ENCODE measurements at regions not wholly inside any gene's neighbourhood (a gene's known extent, or its start where the extent isn't known, plus 50 kb on each side); places are given as distances from the start of the nearest gene placed in this dataset.
A peak's percentile ranks its signal among the peaks of the same experiment; 100 is the strongest.

- intact Hi-C loops (cut with DNase I), result no loop called here
- FAIRE-seq (no peak), DNase-seq (no peak)
- H3K9me3 ChIP-seq (ENCODE audit: control insufficient read depth in 2 of 3, insufficient read depth in 1 of 3, low read length in 3 of 3), result no peaks in the 10 kb centered on the region
- H3K27me3 ChIP-seq (ENCODE audit: control insufficient read depth, insufficient read depth, low read length), result peaks cover 4% of the 10 kb centered on the region
- H3K36me3 ChIP-seq (ENCODE audit: control insufficient read depth in 2 of 3, insufficient read depth in 3 of 3, low read length in 3 of 3), result no peaks in the 10 kb centered on the region
- no peak overlapping the region for H3K9ac ChIP-seq (ENCODE audit: low read length in 3 of 3)
- H3K4me1 ChIP-seq (ENCODE audit: control insufficient read depth in 2 of 3, insufficient read depth in 2 of 3, low read depth in 1 of 3, low read length in 3 of 3), result peaks cover 0 to 10% (median 8%) of the 10 kb centered on the region in 3 donors
- TF ChIP-seq CTCF (IDR thresholded peaks at IDR 0.05; ENCODE audit: borderline replicate concordance, extremely low read depth, insufficient read depth), result no peak
- no peak overlapping the region for H3K27ac ChIP-seq (ENCODE audit: low read depth in 2 of 2, low read length in 2 of 2)
- no peak overlapping the region for H3K4me3 ChIP-seq (ENCODE audit: low read length in 3 of 3)
Measured at GRCh38 chr15:70557521-70558258, 205.7 kb downstream of the UACA start.

GRCh38 chr15:70556779-70557178 is 206.6 kb downstream of the UACA start:
- no peak overlapping the region for H3K9ac ChIP-seq (ENCODE audit: low read length in 3 of 3)
- no peaks in the 10 kb centered on the region for H3K36me3 ChIP-seq (ENCODE audit: control insufficient read depth in 2 of 3, insufficient read depth in 3 of 3, low read length in 3 of 3)
- H3K9me3 ChIP-seq (ENCODE audit: control insufficient read depth in 2 of 3, insufficient read depth in 1 of 3, low read length in 3 of 3), result no peaks in the 10 kb centered on the region
- TF ChIP-seq CTCF (IDR thresholded peaks at IDR 0.05; ENCODE audit: borderline replicate concordance, extremely low read depth, insufficient read depth), result no peak
- DNase-seq (no peak), FAIRE-seq (no peak)
- intact Hi-C loops (cut with DNase I), result no loop called here
- H3K27ac ChIP-seq (ENCODE audit: low read depth in 2 of 2, low read length in 2 of 2), result no peak overlapping the region
- H3K27me3 ChIP-seq (ENCODE audit: control insufficient read depth, insufficient read depth, low read length), result peaks cover 4% of the 10 kb centered on the region
- peaks cover 0 to 10% (median 8%) of the 10 kb centered on the region in 3 donors for H3K4me1 ChIP-seq (ENCODE audit: control insufficient read depth in 2 of 3, insufficient read depth in 2 of 3, low read depth in 1 of 3, low read length in 3 of 3)
- H3K4me3 ChIP-seq (ENCODE audit: low read length in 3 of 3), result no peak overlapping the region

- Histone ChIP-seq H3K9me3 (ENCODE audit: control insufficient read depth in 2 of 3, insufficient read depth in 1 of 3, low read length in 3 of 3) (no peaks in the 10 kb centered on the region), H3K27ac (ENCODE audit: low read depth in 2 of 2, low read length in 2 of 2) (no peak overlapping the region), H3K4me1 (ENCODE audit: control insufficient read depth in 2 of 3, insufficient read depth in 2 of 3, low read depth in 1 of 3, low read length in 3 of 3) (peaks cover 0 to 10% (median 8%) of the 10 kb centered on the region in 3 donors), H3K36me3 (ENCODE audit: control insufficient read depth in 2 of 3, insufficient read depth in 3 of 3, low read length in 3 of 3) (no peaks in the 10 kb centered on the region), H3K9ac (ENCODE audit: low read length in 3 of 3) (no peak overlapping the region), H3K4me3 (ENCODE audit: low read length in 3 of 3) (no peak overlapping the region), H3K27me3 (ENCODE audit: control insufficient read depth, insufficient read depth, low read length) (peaks cover 4% of the 10 kb centered on the region)
- intact Hi-C loops (cut with DNase I), result no loop called here
- no peak for TF ChIP-seq CTCF (IDR thresholded peaks at IDR 0.05; ENCODE audit: borderline replicate concordance, extremely low read depth, insufficient read depth)
- FAIRE-seq (no peak), DNase-seq (peak in 2 of 5 donors; percentile 54 to 64)
Measured at GRCh38 chr15:70556151-70556741, 207.1 kb downstream of the UACA start.
